ENCODE measurements at regions not wholly inside any gene's neighbourhood (a gene's known extent, or its start where the extent isn't known, plus 50 kb on each side); places are given as distances from the start of the nearest gene placed in this dataset.

DNA sequence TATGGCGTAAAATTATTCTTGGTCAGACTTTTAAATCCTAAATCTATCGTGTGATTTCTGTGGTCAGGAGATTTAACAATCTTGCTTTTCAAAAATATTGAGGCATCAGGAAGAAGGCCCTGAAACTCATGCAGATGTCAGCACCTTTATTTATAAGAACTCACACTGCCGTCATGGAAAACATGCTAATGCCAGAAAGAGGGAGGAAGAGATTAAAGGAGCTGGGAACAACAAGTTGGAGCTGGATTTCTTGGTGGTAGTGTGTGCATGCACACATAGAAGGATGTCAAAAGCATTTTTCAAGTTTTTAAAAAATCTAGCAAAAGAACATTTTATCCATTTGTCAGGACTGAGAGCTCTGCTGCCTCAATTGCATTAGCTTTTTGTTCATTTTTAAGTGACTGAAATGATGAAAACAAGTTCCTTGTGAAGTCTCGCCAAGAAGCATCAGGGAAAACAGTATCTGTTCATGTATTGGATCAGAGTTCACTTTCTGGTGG is 342.5 kb downstream of the SPRY2 start:
- TF ChIP-seq YY1 (IDR thresholded peaks at IDR 0.05; ENCODE audit: insufficient read depth, insufficient read length) (no peak), SUZ12 (IDR thresholded peaks at IDR 0.05; ENCODE audit: extremely low read depth, insufficient read depth, insufficient read length) (no peak), ZNF274 (IDR thresholded peaks at IDR 0.05; ENCODE audit: low read depth, low read length) (no peak)
